CD8-positive, alpha-beta memory T cell (primary cell): ENCODE measurements at regions not wholly inside any gene's neighbourhood (a gene's known extent, or its start where the extent isn't known, plus 50 kb on each side); places are given as distances from the start of the nearest gene placed in this dataset.
"Not testable (repeated sequence)": the region's sequence is repeated elsewhere in the genome, so short reads cannot be mapped to it uniquely, and the experiment has no call there.

Source experiments
- CTCF ChIA-PET: fragments of 350-600 bp; sonication (Branson Sonifier 250); formaldehyde crosslinking; loops from one replicate; lab custom pipeline; 2021; ENCODE audit warnings: antibody characterized with exemption; lab: Charles Lee
- POLR2A ChIA-PET: fragments of 350-600 bp; sonication (Branson Sonifier 250); formaldehyde crosslinking; loops from one replicate; lab custom pipeline; 2021; ENCODE audit warnings: antibody characterized with exemption; lab: Charles Lee
- DNase-seq, 5 donors: peaks; one replicate each; pipeline versions ENCODE4 v3.0.0 to v3.0.0-alpha.2; 2020 to 2022; ENCODE audit warnings: mixed read lengths in 1 of 5
- H3K27ac ChIP-seq: one replicate; pipeline ENCODE4 v1.7.0; 2013; ENCODE audit warnings: low read depth, mild to moderate bottlenecking, low read length, moderate library complexity
- H3K27me3 ChIP-seq: 2 replicates; pipeline ENCODE4 v1.7.0; 2013; ENCODE audit warnings: low read length, mild to moderate bottlenecking; ENCODE audit not compliant: insufficient read depth, poor library complexity, severe bottlenecking
- H3K36me3 ChIP-seq: 2 replicates; pipeline ENCODE4 v1.7.0; 2013; ENCODE audit warnings: mild to moderate bottlenecking, low read length, moderate library complexity; ENCODE audit not compliant: insufficient read depth
- H3K4me1 ChIP-seq: 2 replicates; pipeline ENCODE4 v1.7.0; 2013; ENCODE audit warnings: mild to moderate bottlenecking, low read length, moderate library complexity; ENCODE audit not compliant: insufficient read depth
- H3K4me3 ChIP-seq: 2 replicates; pipeline ENCODE4 v1.7.0; 2013; ENCODE audit warnings: mild to moderate bottlenecking, low read length
- H3K9me3 ChIP-seq: 2 replicates; pipeline ENCODE4 v1.7.0; 2013; ENCODE audit warnings: mild to moderate bottlenecking, low read length
- H3K27ac Mint-ChIP-seq, 8 donors: one replicate each; pipeline ENCODE4 v1.8.0; 2020 to 2021; ENCODE audit warnings: mixed read lengths in 8 of 8, mild to moderate bottlenecking in 6 of 8, inconsistent platforms in 3 of 8, moderate library complexity in 3 of 8
- H3K27me3 Mint-ChIP-seq, 2 donors: one replicate each; pipeline ENCODE4 v1.8.0; 2020 to 2021; ENCODE audit warnings: mixed read lengths in 2 of 2, mild to moderate bottlenecking in 1 of 2, moderate library complexity in 1 of 2
- H3K36me3 Mint-ChIP-seq, 3 donors: one replicate each; pipeline ENCODE4 v1.8.0; 2020 to 2021; ENCODE audit warnings: mixed read lengths in 3 of 3, inconsistent platforms in 1 of 3, mild to moderate bottlenecking in 1 of 3
- H3K4me1 Mint-ChIP-seq, 3 donors: one replicate each; pipeline ENCODE4 v1.8.0; 2020 to 2021; ENCODE audit warnings: mixed read lengths in 3 of 3, inconsistent platforms in 1 of 3, mild to moderate bottlenecking in 1 of 3
- H3K4me3 Mint-ChIP-seq, 7 donors: one replicate each; pipeline ENCODE4 v1.8.0; 2020 to 2021; ENCODE audit warnings: mixed read lengths in 7 of 7, mild to moderate bottlenecking in 6 of 7, moderate library complexity in 4 of 7, inconsistent platforms in 2 of 7
- H3K9me3 Mint-ChIP-seq, 5 donors: one replicate each; pipeline ENCODE4 v1.8.0; 2020 to 2022; ENCODE audit warnings: mixed read lengths in 5 of 5, mild to moderate bottlenecking in 3 of 5, moderate library complexity in 2 of 5, inconsistent platforms in 1 of 5

- H3K27me3 ChIP-seq, H3K4me3 ChIP-seq, H3K4me1 ChIP-seq, H3K4me1 Mint-ChIP-seq, CTCF ChIA-PET, H3K9me3 Mint-ChIP-seq, DNase-seq, H3K27ac Mint-ChIP-seq, H3K27ac ChIP-seq, H3K27me3 Mint-ChIP-seq, H3K4me3 Mint-ChIP-seq, H3K36me3 Mint-ChIP-seq, POLR2A ChIA-PET, H3K36me3 ChIP-seq, H3K9me3 ChIP-seq: not testable (repeated sequence)
These were observed 52.5 kb downstream of the KIAA0408 start for GRCh38 chr6:127406722-127407121.

GRCh38 chr6:127406122-127406521 is 53.1 kb downstream of the KIAA0408 start:
- no peak for DNase-seq
- H3K4me3 ChIP-seq, result no peak overlapping the region
- no peaks in the 10 kb centered on the region for H3K4me1 ChIP-seq
- no peaks in the 10 kb centered on the region for H3K9me3 ChIP-seq
- no peak overlapping the region for H3K4me3 Mint-ChIP-seq
- H3K27ac Mint-ChIP-seq, result no peak overlapping the region
- POLR2A ChIA-PET, result no interaction called here
- CTCF ChIA-PET, result no interaction called here
- peaks cover 4 to 5% of the 10 kb centered on the region in 2 donors for H3K27me3 Mint-ChIP-seq
- no peaks in the 10 kb centered on the region for H3K27me3 ChIP-seq
- H3K36me3 ChIP-seq, result no peaks in the 10 kb centered on the region
- peaks cover 0 to 4% (median 0%) of the 10 kb centered on the region in 3 donors for H3K4me1 Mint-ChIP-seq
- H3K27ac ChIP-seq, result no peak overlapping the region
- H3K36me3 Mint-ChIP-seq, result peaks cover 0 to 3% (median 0%) of the 10 kb centered on the region in 3 donors
- peaks cover 0 to 4% (median 0%) of the 10 kb centered on the region in 5 donors for H3K9me3 Mint-ChIP-seq

DNA sequence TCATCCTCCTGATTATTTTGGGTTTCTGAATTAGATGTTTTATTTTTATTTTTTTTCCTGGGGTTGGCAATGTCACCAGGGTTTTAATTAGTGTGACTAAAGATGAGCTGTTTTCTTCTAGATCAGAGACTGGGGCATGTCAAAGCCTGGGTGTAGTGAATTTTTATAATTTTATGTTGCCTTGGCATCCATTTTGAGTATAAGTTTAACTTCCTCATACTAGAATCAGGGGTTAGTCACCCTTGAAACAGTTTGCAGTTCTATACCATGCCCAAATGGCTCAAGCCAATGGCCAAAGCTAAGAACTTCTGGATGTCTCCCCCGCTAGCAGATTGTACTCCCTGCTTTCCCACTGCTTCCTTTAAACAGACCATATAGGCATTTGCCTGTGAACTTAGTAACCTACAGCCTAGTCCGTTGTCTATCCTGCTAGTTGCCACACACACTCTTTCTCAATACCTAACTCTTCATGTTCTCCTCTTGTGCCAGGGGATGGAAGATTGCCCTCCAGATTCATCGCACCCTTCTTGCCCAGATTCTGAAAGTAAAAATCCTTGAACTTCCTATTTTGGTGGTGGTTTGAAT is 54.5 kb downstream of the KIAA0408 start:
- no peaks in the 10 kb centered on the region for H3K9me3 ChIP-seq
- Mint-ChIP-seq H3K27ac (no peak overlapping the region), H3K4me3 (no peak overlapping the region), H3K36me3 (peaks cover 0 to under 1% (median 0%) of the 10 kb centered on the region in 3 donors), H3K4me1 (peaks cover 0 to 4% (median 0%) of the 10 kb centered on the region in 3 donors), H3K9me3 (peaks cover 0 to 3% (median 0%) of the 10 kb centered on the region in 5 donors), H3K27me3 (peaks cover 0 to 4% of the 10 kb centered on the region in 2 donors)
- H3K4me1 ChIP-seq, result no peaks in the 10 kb centered on the region
- H3K36me3 ChIP-seq, result no peaks in the 10 kb centered on the region
- POLR2A ChIA-PET, result no interaction called here
- no peak for DNase-seq
- no peaks in the 10 kb centered on the region for H3K27me3 ChIP-seq
- no peak overlapping the region for H3K4me3 ChIP-seq
- no peak overlapping the region for H3K27ac ChIP-seq
- CTCF ChIA-PET, result no interaction called here

- POLR2A ChIA-PET, result no interaction called here
These were observed 55.1 kb downstream of the KIAA0408 start for GRCh38 chr6:127404133-127404532.

GRCh38 chr6:127403636-127404035 is 55.6 kb downstream of the KIAA0408 start:
- no peaks in the 10 kb centered on the region for H3K36me3 ChIP-seq
- peaks cover 0 to 3% (median 0%) of the 10 kb centered on the region in 5 donors for H3K9me3 Mint-ChIP-seq
- no peaks in the 10 kb centered on the region for H3K9me3 ChIP-seq
- no peak for DNase-seq
- H3K4me1 Mint-ChIP-seq, result peaks cover 0 to 4% (median 0%) of the 10 kb centered on the region in 3 donors
- no peak overlapping the region for H3K4me3 ChIP-seq
- H3K4me3 Mint-ChIP-seq, result no peak overlapping the region
- POLR2A ChIA-PET, result no interaction called here
- no peaks in the 10 kb centered on the region for H3K36me3 Mint-ChIP-seq
- CTCF ChIA-PET, result no interaction called here
- H3K27ac Mint-ChIP-seq, result peak overlapping the region in 1 of 8 donors; percentile 26
- H3K27ac ChIP-seq, result no peak overlapping the region
- no peaks in the 10 kb centered on the region for H3K27me3 ChIP-seq
- no peaks in the 10 kb centered on the region for H3K4me1 ChIP-seq
- H3K27me3 Mint-ChIP-seq, result peaks cover 0 to 4% of the 10 kb centered on the region in 2 donors

More at GRCh38 chr6:127404133-127404532, 55.1 kb downstream of the KIAA0408 start:
- no peak overlapping the region for H3K4me3 Mint-ChIP-seq
- H3K4me3 ChIP-seq, result no peak overlapping the region
- peaks cover 0 to 4% of the 10 kb centered on the region in 2 donors for H3K27me3 Mint-ChIP-seq
- no peaks in the 10 kb centered on the region for H3K9me3 ChIP-seq
- H3K27ac ChIP-seq, result no peak overlapping the region
- peak overlapping the region in 2 of 8 donors; percentile 26 to 69 for H3K27ac Mint-ChIP-seq
- no peaks in the 10 kb centered on the region for H3K27me3 ChIP-seq
- H3K4me1 Mint-ChIP-seq, result peaks cover 0 to 4% (median 0%) of the 10 kb centered on the region in 3 donors
- CTCF ChIA-PET, result no interaction called here
- no peaks in the 10 kb centered on the region for H3K4me1 ChIP-seq
- H3K36me3 Mint-ChIP-seq, result no peaks in the 10 kb centered on the region
- H3K9me3 Mint-ChIP-seq, result peaks cover 0 to 3% (median 0%) of the 10 kb centered on the region in 5 donors
- no peak for DNase-seq
- no peaks in the 10 kb centered on the region for H3K36me3 ChIP-seq

GRCh38 chr6:127402890-127403617 is 56.1 kb downstream of the KIAA0408 start:
- peaks cover 0 to 4% (median 0%) of the 10 kb centered on the region in 3 donors for H3K4me1 Mint-ChIP-seq
- H3K27ac Mint-ChIP-seq, result no peak overlapping the region
- H3K36me3 Mint-ChIP-seq, result no peaks in the 10 kb centered on the region
- CTCF ChIA-PET, result no interaction called here
- Histone ChIP-seq H3K9me3 (no peaks in the 10 kb centered on the region), H3K4me3 (no peak overlapping the region), H3K36me3 (no peaks in the 10 kb centered on the region), H3K4me1 (no peaks in the 10 kb centered on the region), H3K27me3 (peaks cover 2% of the 10 kb centered on the region), H3K27ac (no peak overlapping the region)
- peaks cover 0 to 3% (median 0%) of the 10 kb centered on the region in 5 donors for H3K9me3 Mint-ChIP-seq
- H3K27me3 Mint-ChIP-seq, result peaks cover 0 to 4% of the 10 kb centered on the region in 2 donors
- H3K4me3 Mint-ChIP-seq, result no peak overlapping the region
- POLR2A ChIA-PET, result no interaction called here
- DNase-seq, result no peak

DNA sequence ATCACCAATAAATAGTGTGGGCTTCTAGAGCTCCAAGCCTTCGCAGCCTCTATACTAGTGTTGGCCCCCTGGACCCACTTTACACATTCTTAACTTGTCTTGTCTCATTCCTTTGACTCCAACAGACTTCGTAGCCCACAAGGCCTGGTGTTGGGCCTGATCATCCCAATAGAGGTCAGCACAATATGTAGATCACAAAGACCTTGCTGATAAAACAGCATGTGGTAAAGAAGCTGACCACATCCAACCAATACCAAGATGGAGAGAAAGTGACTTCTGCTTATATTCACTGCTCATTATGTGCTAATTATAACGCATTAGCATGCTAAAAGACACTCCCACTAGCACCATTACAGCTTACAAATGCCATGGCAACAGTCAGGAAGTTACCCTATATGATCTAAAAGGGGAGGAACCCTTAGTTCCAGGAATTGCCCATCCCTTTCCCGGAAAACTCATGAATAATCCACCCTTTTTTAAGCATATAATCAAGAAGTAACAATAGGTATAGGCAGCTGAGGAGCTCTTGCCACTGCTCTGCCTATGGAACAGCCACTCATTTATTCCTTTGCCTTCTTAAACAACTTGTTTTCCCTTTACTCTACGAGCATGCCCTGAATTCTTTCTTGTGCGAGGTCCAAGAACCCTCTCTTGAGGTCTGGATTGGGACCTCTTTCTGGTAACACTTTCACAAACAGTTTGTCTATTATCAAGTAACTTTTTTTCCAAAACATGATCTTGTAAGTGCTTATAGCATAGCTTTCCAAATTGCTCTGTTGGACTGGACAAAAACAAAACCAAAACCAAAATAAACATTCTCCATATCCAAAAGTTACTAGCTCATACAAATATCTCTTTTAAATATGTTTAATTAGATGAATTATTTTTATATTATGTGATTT is 54.6 kb upstream of the ECHDC1 start:
- Histone ChIP-seq H3K36me3 (no peaks in the 10 kb centered on the region), H3K4me3 (no peak overlapping the region), H3K9me3 (no peaks in the 10 kb centered on the region), H3K4me1 (no peaks in the 10 kb centered on the region), H3K27me3 (peaks cover 3% of the 10 kb centered on the region), H3K27ac (no peak overlapping the region)
- CTCF ChIA-PET, result no interaction called here
- no peaks in the 10 kb centered on the region for H3K9me3 Mint-ChIP-seq
- H3K4me1 Mint-ChIP-seq, result no peaks in the 10 kb centered on the region
- no peak overlapping the region for H3K4me3 Mint-ChIP-seq
- POLR2A ChIA-PET, result no interaction called here
- no peaks in the 10 kb centered on the region for H3K27me3 Mint-ChIP-seq
- no peak overlapping the region for H3K27ac Mint-ChIP-seq
- no peak for DNase-seq
- no peaks in the 10 kb centered on the region for H3K36me3 Mint-ChIP-seq

DNA sequence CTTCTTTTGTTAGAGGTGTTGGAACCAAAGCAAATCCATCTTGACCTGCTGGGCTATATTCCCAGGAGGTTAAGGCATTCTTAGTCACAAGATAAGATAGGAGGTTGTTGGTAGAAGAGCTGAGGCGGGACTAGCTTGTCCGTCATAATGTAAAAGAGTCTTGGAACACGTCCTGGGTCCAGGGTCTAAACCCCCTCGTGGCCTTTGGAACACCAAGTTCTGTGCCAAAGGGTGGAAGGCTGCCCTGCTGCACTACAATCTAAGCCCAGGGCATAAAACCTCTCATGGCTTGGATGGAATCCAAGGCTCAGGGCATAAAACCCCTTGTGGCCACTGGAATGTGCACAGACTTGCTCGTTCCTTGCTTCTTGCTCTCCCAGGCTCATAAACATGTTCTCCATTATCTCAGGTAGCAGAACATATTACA is 53.8 kb upstream of the ECHDC1 start:
- DNase-seq, H3K9me3 Mint-ChIP-seq, H3K36me3 ChIP-seq, H3K27ac Mint-ChIP-seq, H3K4me3 ChIP-seq, H3K27me3 Mint-ChIP-seq, H3K4me1 ChIP-seq, H3K4me1 Mint-ChIP-seq, H3K27me3 ChIP-seq, H3K27ac ChIP-seq, CTCF ChIA-PET, H3K4me3 Mint-ChIP-seq, H3K9me3 ChIP-seq, POLR2A ChIA-PET, H3K36me3 Mint-ChIP-seq: not testable (repeated sequence)
